ENCODE measurements at regions not wholly inside any gene's neighbourhood (a gene's known extent, or its start where the extent isn't known, plus 50 kb on each side); places are given as distances from the start of the nearest gene placed in this dataset.
"Not testable (repeated sequence)": the region's sequence is repeated elsewhere in the genome, so short reads cannot be mapped to it uniquely, and the experiment has no call there.

DNA sequence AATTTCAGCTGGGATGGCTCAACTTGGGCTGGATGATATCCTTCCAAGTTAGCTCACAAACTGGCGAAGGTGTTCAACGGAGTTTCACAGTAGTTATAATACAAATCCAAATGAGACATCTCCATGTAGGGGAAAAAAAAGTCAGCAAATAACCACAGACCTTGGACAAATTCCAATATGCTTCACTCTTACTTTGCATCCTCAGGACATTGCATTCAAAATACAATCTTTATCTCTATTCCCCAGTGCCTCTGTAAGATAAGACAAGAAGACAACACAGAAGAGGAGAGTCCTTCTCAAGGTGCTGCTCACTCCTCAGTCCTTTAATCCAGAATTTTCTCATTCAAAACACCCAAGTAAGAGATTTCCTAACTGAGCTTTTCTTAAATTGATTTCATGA lies 1797.7 kb downstream of the MRPL39 start:
- no peak overlapping the region for H3K4me3 ChIP-seq (ENCODE audit: low read length)
- no peak overlapping the region for H3K4me2 ChIP-seq (ENCODE audit: low read length)
- H3K79me2 ChIP-seq (ENCODE audit: low read length), result no peaks in the 10 kb centered on the region
- H2AFZ ChIP-seq (ENCODE audit: low read depth, low read length), result no peak overlapping the region
- H4K20me1 ChIP-seq (ENCODE audit: insufficient read depth, low read length), result no peaks in the 10 kb centered on the region
- no peak overlapping the region for H3K27ac ChIP-seq (ENCODE audit: low read length)
- no peak for TF ChIP-seq EZH2phosphoT487 (IDR thresholded peaks at IDR 0.05; ENCODE audit: low read depth)
- TF ChIP-seq, protein P1, sequence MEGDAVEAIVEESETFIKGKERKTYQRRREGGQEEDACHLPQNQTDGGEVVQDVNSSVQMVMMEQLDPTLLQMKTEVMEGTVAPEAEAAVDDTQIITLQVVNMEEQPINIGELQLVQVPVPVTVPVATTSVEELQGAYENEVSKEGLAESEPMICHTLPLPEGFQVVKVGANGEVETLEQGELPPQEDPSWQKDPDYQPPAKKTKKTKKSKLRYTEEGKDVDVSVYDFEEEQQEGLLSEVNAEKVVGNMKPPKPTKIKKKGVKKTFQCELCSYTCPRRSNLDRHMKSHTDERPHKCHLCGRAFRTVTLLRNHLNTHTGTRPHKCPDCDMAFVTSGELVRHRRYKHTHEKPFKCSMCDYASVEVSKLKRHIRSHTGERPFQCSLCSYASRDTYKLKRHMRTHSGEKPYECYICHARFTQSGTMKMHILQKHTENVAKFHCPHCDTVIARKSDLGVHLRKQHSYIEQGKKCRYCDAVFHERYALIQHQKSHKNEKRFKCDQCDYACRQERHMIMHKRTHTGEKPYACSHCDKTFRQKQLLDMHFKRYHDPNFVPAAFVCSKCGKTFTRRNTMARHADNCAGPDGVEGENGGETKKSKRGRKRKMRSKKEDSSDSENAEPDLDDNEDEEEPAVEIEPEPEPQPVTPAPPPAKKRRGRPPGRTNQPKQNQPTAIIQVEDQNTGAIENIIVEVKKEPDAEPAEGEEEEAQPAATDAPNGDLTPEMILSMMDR (IDR thresholded peaks at IDR 0.05; ENCODE audit: low read depth, low read length), result no peak
- H3K27me3 ChIP-seq (ENCODE audit: low read depth, low read length), result no peaks in the 10 kb centered on the region
- peaks cover 11% of the 10 kb centered on the region for H3K4me1 ChIP-seq (ENCODE audit: low read length)
- no peaks in the 10 kb centered on the region for H3K9me3 ChIP-seq (ENCODE audit: insufficient read depth, low read length)
- H3K9ac ChIP-seq (ENCODE audit: low read length), result no peak overlapping the region
- H3K36me3 ChIP-seq (replicated peaks; ENCODE audit: low read depth, low read length), result no peaks in the 10 kb centered on the region

DNA sequence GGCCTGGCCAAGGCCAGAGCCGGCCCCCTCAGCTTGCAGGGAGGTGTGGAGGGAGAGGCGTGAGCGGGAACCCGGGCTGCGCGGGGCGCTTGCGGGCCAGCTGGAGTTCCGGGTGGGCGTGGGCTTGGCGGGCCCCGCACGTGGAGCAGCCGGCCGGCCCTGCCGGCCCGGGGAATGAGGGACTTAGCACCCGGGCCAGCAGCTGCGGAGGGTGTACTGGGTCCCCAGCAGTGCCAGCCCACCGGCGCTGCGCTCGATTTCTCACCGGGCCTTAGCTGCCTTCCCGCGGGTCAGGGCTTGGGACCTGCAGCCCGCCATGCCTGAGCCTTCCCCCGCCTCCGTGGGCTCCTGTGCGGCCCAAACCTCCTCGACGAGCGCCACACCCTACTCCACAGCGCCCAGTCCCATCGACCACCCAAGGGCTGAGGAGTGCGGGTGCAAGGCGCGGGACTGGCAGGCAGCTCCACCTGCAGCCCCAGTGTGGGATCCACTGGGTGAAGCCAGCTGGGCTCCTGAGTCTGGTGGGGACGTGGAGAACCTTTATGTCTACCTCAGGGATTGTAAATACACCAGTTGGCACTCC lies 1800.2 kb downstream of the MRPL39 start:
- not testable (repeated sequence) for H3K4me2 ChIP-seq (ENCODE audit: low read length); H3K4me3 ChIP-seq (ENCODE audit: low read length); H3K9me3 ChIP-seq (ENCODE audit: insufficient read depth, low read length); H3K79me2 ChIP-seq (ENCODE audit: low read length); H3K9ac ChIP-seq (ENCODE audit: low read length); H3K4me1 ChIP-seq (ENCODE audit: low read length); H3K27me3 ChIP-seq (ENCODE audit: low read depth, low read length); H3K36me3 ChIP-seq (replicated peaks; ENCODE audit: low read depth, low read length); H2AFZ ChIP-seq (ENCODE audit: low read depth, low read length); H3K27ac ChIP-seq (ENCODE audit: low read length); H4K20me1 ChIP-seq (ENCODE audit: insufficient read depth, low read length)

DNA sequence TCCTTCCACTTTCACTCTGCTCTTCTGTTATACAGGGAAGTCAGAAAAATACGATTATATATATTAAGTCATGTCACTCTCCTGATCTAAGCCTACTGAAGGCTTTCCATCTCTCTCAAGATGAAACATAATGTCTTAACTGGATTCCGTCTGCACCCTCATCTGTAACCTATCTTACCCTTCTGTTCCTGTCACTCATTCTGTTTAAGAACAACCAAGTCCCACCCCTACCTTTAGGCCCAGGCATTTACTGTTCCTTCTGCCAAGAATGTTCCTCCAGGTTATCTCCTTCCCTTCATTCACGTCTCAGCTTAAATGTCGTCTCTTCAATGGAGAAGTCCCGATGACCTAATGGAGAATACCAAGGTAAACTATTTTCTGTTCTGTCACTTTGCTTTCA lies 1802.4 kb downstream of the MRPL39 start:
- H3K79me2 ChIP-seq (ENCODE audit: low read length), result no peaks in the 10 kb centered on the region
- no peaks in the 10 kb centered on the region for H3K36me3 ChIP-seq (replicated peaks; ENCODE audit: low read depth, low read length)
- H3K4me1 ChIP-seq (ENCODE audit: low read length), result no peaks in the 10 kb centered on the region
- no peak overlapping the region for H3K4me3 ChIP-seq (ENCODE audit: low read length)
- no peak overlapping the region for H3K27ac ChIP-seq (ENCODE audit: low read length)
- TF ChIP-seq, protein P1 (IDR thresholded peaks at IDR 0.05; ENCODE audit: low read depth, low read length), result no peak
- TF ChIP-seq EZH2phosphoT487 (IDR thresholded peaks at IDR 0.05; ENCODE audit: low read depth), result no peak
- H3K4me2 ChIP-seq (ENCODE audit: low read length), result no peak overlapping the region
- no peaks in the 10 kb centered on the region for H4K20me1 ChIP-seq (ENCODE audit: insufficient read depth, low read length)
- no peak overlapping the region for H3K9ac ChIP-seq (ENCODE audit: low read length)
- no peaks in the 10 kb centered on the region for H3K27me3 ChIP-seq (ENCODE audit: low read depth, low read length)
- H3K9me3 ChIP-seq (ENCODE audit: insufficient read depth, low read length), result peaks cover 12% of the 10 kb centered on the region; the same call in 1 of the 2 replicates
- no peak overlapping the region for H2AFZ ChIP-seq (ENCODE audit: low read depth, low read length)

DNA sequence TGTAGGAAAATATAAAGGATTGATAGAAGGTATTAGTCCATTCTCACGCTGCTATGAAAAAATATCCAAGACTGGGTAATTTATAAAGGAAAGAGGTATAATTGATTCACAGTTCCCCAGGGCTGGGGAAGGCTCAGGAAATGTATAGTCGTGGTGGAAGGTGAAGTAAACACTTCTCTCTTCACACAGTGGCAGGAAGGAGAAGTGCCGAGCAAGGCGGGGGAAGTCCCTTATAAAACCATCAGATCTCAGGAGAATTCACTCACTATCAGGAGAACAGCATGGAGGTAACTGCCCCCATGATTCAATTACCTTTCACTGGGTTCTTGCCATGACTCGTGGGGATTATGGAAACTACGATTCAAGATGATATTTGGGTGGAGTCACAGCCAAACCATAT lies 1806.0 kb downstream of the MRPL39 start:
- Histone ChIP-seq H3K9me3 (ENCODE audit: insufficient read depth, low read length) (peaks cover 12% of the 10 kb centered on the region; the same call in 1 of the 2 replicates), H4K20me1 (ENCODE audit: insufficient read depth, low read length) (no peaks in the 10 kb centered on the region), H3K4me1 (ENCODE audit: low read length) (no peaks in the 10 kb centered on the region), H3K36me3 (replicated peaks; ENCODE audit: low read depth, low read length) (no peaks in the 10 kb centered on the region), H3K4me2 (ENCODE audit: low read length) (no peak overlapping the region), H2AFZ (ENCODE audit: low read depth, low read length) (no peak overlapping the region), H3K9ac (ENCODE audit: low read length) (no peak overlapping the region), H3K4me3 (ENCODE audit: low read length) (no peak overlapping the region), H3K79me2 (ENCODE audit: low read length) (no peaks in the 10 kb centered on the region), H3K27me3 (ENCODE audit: low read depth, low read length) (no peaks in the 10 kb centered on the region), H3K27ac (ENCODE audit: low read length) (no peak overlapping the region)
- TF ChIP-seq, protein P1 (IDR thresholded peaks at IDR 0.05; ENCODE audit: low read depth, low read length), result no peak
- TF ChIP-seq EZH2phosphoT487 (IDR thresholded peaks at IDR 0.05; ENCODE audit: low read depth), result no peak

Measured in OCI-LY3 (cell line).